K562 (cell line): ENCODE measurements at regions not wholly inside any gene's neighbourhood (a gene's known extent, or its start where the extent isn't known, plus 50 kb on each side); places are given as distances from the start of the nearest gene placed in this dataset.

ENCODE experiments used
- ATAC-seq: fragments of 200-7000 bp; cut with Tn5 transposase; 3 replicates; pipeline ENCODE4 v1.9.1; 2020; ENCODE audit warnings: moderate library complexity
- BruUV-seq: library from RNA; stranded (reverse); fragments of 400-500 nt; replicated peaks from 2 replicates; lab custom pipeline; 2021; lab: Mats Ljungman, UMichigan
- CTCF ChIA-PET: fragments of 300-600 bp; formaldehyde crosslinking; extraction: SDS; loops from one replicate; lab custom pipeline; 2021; ENCODE audit warnings: low intra/inter-chr PET ratio; lab: Yijun Ruan, JAX
- POLR2A ChIA-PET: fragments of 300-600, 350-650 bp; sonication (Branson Sonifier 250); formaldehyde crosslinking; extraction: SDS; loops from one replicate; lab custom pipeline; 2021; ENCODE audit warnings: antibody characterized with exemption, inconsistent platforms; lab: Yijun Ruan, JAX
- DNase-seq, 4 experiments: peaks; one replicate each; pipeline versions ENCODE4 v3.0.0 to v3.0.0-alpha.2; 2011 to 2018; ENCODE audit warnings: low spot score in 3 of 4, mixed read lengths in 3 of 4; ENCODE audit errors: extremely low read depth in 1 of 4
- FAIRE-seq: peaks from 2 replicates; lab custom pipeline; 2011; peaks lifted over from hg19 to GRCh38; lab: Jason Lieb, UNC
- H2AFZ ChIP-seq: 2 replicates; pipeline ENCODE4 v1.6.0; 2011; ENCODE audit warnings: low read depth, low read length, control low read depth, inconsistent platforms
- H3K27ac ChIP-seq: fragments of 200-600 bp; 3 replicates; pipeline ENCODE4 v1.8.0; 2011; ENCODE audit warnings: low read depth, mild to moderate bottlenecking, control low read depth, inconsistent platforms, low read length, moderate library complexity, mixed read lengths; ENCODE audit errors: extremely low read depth
- H3K27me3 ChIP-seq, 2 experiments: fragments of 300-600 bp in 1 of 2; 2 replicates in 1 of 2; 3 replicates in 1 of 2; pipeline versions ENCODE4 v1.6.0 to v1.8.0; 2011; ENCODE audit warnings: inconsistent platforms in 2 of 2, low read length in 2 of 2, mild to moderate bottlenecking in 1 of 2, mixed read lengths in 1 of 2, moderate library complexity in 1 of 2; ENCODE audit not compliant: control insufficient read depth in 2 of 2, insufficient read depth in 2 of 2
- H3K36me3 ChIP-seq: fragments of 300-600 bp; 3 replicates; pipeline ENCODE4 v1.8.0; 2011; ENCODE audit warnings: mild to moderate bottlenecking, low read length, inconsistent platforms; ENCODE audit not compliant: control insufficient read depth, insufficient read depth
- H3K4me1 ChIP-seq, 2 experiments: fragments of 200-600 bp in 1 of 2; replicated peaks in 1 of 2; 2 replicates in 1 of 2; 3 replicates in 1 of 2; pipeline versions ENCODE4 v1.5.1 to v1.8.0; 2011; ENCODE audit warnings: inconsistent platforms in 2 of 2, low read length in 2 of 2, mild to moderate bottlenecking in 1 of 2, mixed read lengths in 1 of 2, moderate library complexity in 1 of 2; ENCODE audit not compliant: control insufficient read depth in 2 of 2, insufficient read depth in 2 of 2
- H3K4me2 ChIP-seq: 2 replicates; pipeline ENCODE4 v1.6.1; 2011; ENCODE audit warnings: low read length, control low read depth, inconsistent platforms, mixed read lengths; ENCODE audit not compliant: insufficient read depth
- H3K4me3 ChIP-seq: fragments of 200-600 bp; sonication (generic), shearing (Covaris generic); 2 replicates; pipeline ENCODE4 v1.5.1; 2016; ENCODE audit warnings: control low read depth, inconsistent platforms
- H3K79me2 ChIP-seq: fragments of 200-600 bp; 3 replicates; pipeline ENCODE4 v1.8.0; 2011; ENCODE audit warnings: low read length, inconsistent platforms; ENCODE audit not compliant: control insufficient read depth, insufficient read depth
- H3K9ac ChIP-seq, 2 experiments: 2 replicates each; pipeline versions ENCODE4 v1.6.0 to v1.6.1; 2011; ENCODE audit warnings: low read depth in 2 of 2, low read length in 2 of 2, control low read depth in 1 of 2, inconsistent platforms in 1 of 2, mild to moderate bottlenecking in 1 of 2, mixed read lengths in 1 of 2; ENCODE audit not compliant: insufficient read depth in 1 of 2
- H3K9me1 ChIP-seq: one replicate; pipeline ENCODE4 v1.6.0; 2011; ENCODE audit warnings: inconsistent platforms, mild to moderate bottlenecking, low read length, moderate library complexity; ENCODE audit not compliant: control insufficient read depth, insufficient read depth
- H3K9me3 ChIP-seq: replicated peaks from 2 replicates; pipeline ENCODE4 v1.5.1; 2011; ENCODE audit warnings: low read depth, low read length, inconsistent platforms; ENCODE audit not compliant: control insufficient read depth, insufficient read depth
- H4K20me1 ChIP-seq: replicated peaks from 2 replicates; pipeline ENCODE4 v1.6.1; 2011; ENCODE audit warnings: low read length, inconsistent platforms, mixed read lengths; ENCODE audit not compliant: control insufficient read depth, insufficient read depth
- DPF2 ChIP-seq: fragments of 450-650 bp; IDR thresholded peaks from 2 replicates; pipeline ENCODE4 v1.6.1; 2016
- FOXK1 ChIP-seq: sonication (generic); formaldehyde crosslinking; IDR thresholded peaks from 2 replicates; pipeline ENCODE4 v1.8.0; 2022; ENCODE audit warnings: missing genetic modification reagents, mild to moderate bottlenecking, borderline replicate concordance
- HMG20A ChIP-seq: fragments of 450-650 bp; formaldehyde crosslinking; conservative IDR thresholded peaks from 2 replicates; pipeline ENCODE4 v1.4.0; 2020; ENCODE audit warnings: mild to moderate bottlenecking, mixed read lengths
- JUN ChIP-seq, 2 experiments: sonication (generic) in 1 of 2; formaldehyde crosslinking in 1 of 2; IDR thresholded peaks; 2 replicates each; pipeline versions ENCODE4 v1.6.1 to v1.8.0; 2012 to 2022; ENCODE audit warnings: borderline replicate concordance in 2 of 2, mild to moderate bottlenecking in 2 of 2, improper control_type of control experiment in 1 of 2, low read depth in 1 of 2, low read length in 1 of 2, missing genetic modification reagents in 1 of 2
- SMARCA5 ChIP-seq: fragments of 450-650 bp; IDR thresholded peaks from 2 replicates; pipeline ENCODE4 v1.6.1; 2016
- SP1 ChIP-seq: sonication (generic); formaldehyde crosslinking; IDR thresholded peaks from 2 replicates; pipeline ENCODE4 v1.8.1; 2022; ENCODE audit warnings: mild to moderate bottlenecking, missing genetic modification reagents
- ZNF785 ChIP-seq: fragments of 250-450 bp; sonication (Bioruptor Pico); IDR thresholded peaks from 2 replicates; pipeline ENCODE4 v1.4.0; 2020; ENCODE audit warnings: mild to moderate bottlenecking
- WGBS: fragments of 100-300 bp; shearing (Covaris generic); methylation state at CpG from one replicate; pipeline ENCODE4 v1.1.6; 2016; ENCODE audit warnings: low coverage, mixed read lengths; ENCODE audit not compliant: insufficient coverage; ENCODE audit errors: missing lambda C conversion rate; 5-methylcytosine and 5-hydroxymethylcytosine counted together
- in situ Hi-C: fragments of 300-500 bp; cut with MboI; formaldehyde crosslinking; loops from 4 replicates; pipeline ENCODE4 v1.15.0; 2018; ENCODE audit warnings: inconsistent platforms, mixed read lengths
- intact Hi-C: fragments of 100-400 bp; cut with micrococcal nuclease; formaldehyde crosslinking; loops from 2 replicates; pipeline ENCODE4 v1.14.2; 2022
- TF ChIP-seq, protein P1 (sequence below): fragments of 250-450 bp; sonication (Bioruptor Pico); IDR thresholded peaks from 2 replicates; pipeline ENCODE4 v1.5.0; 2021; ENCODE audit warnings: mild to moderate bottlenecking, moderate library complexity
- TF ChIP-seq, protein P2 (sequence below): IDR thresholded peaks from 2 replicates; pipeline ENCODE4 v1.6.1; 2011; ENCODE audit warnings: borderline replicate concordance, low read depth, mild to moderate bottlenecking, moderate library complexity, low read length; ENCODE audit not compliant: insufficient read depth, poor library complexity, severe bottlenecking
- TF ChIP-seq, protein P3 (sequence below), 2 experiments: fragments of 450-650 bp; IDR thresholded peaks; 2 replicates each; pipeline ENCODE4 v1.6.1; 2016
- TF ChIP-seq, protein P4 (sequence below): fragments of 450-650 bp; conservative IDR thresholded peaks from 2 replicates; pipeline ENCODE4 v1.6.1; 2016; ENCODE audit warnings: missing genetic modification characterization, low read depth, mild to moderate bottlenecking, missing compliant biosample characterization, moderate library complexity

GRCh38 chr4:32790803-32791202 is 2070.6 kb downstream of the PCDH7 start:
- Histone ChIP-seq H3K27ac (no peak overlapping the region), H3K4me1 (no peaks in the 10 kb centered on the region), H4K20me1 (no peaks in the 10 kb centered on the region), H3K9ac (no peak overlapping the region), H3K36me3 (no peaks in the 10 kb centered on the region), H3K79me2 (no peaks in the 10 kb centered on the region), H3K4me2 (no peak overlapping the region), H3K27me3 (no peaks in the 10 kb centered on the region), H3K9me1 (no peaks in the 10 kb centered on the region), H2AFZ (no peak overlapping the region), H3K9me3 (no peaks in the 10 kb centered on the region), H3K4me3 (no peak overlapping the region)
- ATAC-seq (no peak), DNase-seq (no peak), FAIRE-seq (no peak)
- ChIA-PET CTCF (no interaction called here), POLR2A (no interaction called here)
- in situ Hi-C loops (no loop called here), intact Hi-C loops (no loop called here)
- WGBS = 0% methylated on average over 1 of the region's 1 CpG
- TF ChIP-seq, protein P1, sequence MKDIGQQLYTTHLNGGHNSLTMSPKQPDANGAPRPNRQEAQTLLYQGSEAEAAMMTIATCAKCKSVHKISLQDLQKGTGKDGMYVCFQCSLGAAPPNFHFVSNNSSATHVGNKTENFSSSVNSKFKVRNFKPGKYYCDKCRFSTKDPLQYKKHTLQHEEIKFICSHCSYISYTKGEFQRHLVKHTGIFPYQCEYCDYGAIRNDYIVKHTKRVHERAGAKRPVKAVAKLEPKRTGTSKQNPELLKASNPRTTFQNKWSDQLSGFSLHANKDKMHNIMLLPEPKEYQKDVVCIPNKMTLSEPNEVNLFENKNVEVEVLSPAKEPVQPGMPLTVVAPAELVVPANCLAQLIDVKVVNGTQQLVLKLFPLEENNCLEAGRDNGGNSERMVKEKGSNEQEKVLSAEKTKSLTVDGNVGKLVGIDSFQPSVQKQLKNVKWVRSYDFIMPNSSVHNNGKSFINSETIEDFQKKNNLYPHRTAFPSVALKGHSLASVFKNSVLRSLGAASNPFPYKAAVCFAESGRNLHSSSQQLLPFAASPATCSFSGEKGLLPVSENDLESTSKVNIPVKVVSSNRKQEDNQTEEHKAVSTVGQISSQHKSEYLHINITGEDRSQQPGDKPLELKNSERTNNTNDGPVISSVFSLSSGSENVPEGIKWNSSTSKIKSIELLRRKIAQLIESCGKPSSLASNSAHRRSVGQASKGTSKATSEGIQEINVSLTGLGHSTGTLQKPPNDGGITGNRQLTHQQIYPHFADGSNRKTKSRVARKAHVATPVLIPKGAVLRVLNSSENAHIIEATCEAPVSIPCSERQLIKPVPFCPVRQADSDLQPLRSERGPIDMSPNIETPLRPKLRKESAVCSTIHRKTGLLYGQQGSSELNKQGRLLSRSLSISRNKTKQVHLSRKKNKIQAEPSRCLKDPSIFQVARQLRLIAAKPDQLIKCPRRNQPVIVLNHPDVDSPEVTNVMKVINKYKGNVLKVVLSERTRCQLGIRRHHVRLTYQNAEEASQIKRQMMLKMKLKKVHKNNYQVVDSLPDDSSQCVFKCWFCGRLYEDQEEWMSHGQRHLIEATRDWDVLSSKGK (CRISPR knock-in tag) = no peak
- TF ChIP-seq, protein P2, sequence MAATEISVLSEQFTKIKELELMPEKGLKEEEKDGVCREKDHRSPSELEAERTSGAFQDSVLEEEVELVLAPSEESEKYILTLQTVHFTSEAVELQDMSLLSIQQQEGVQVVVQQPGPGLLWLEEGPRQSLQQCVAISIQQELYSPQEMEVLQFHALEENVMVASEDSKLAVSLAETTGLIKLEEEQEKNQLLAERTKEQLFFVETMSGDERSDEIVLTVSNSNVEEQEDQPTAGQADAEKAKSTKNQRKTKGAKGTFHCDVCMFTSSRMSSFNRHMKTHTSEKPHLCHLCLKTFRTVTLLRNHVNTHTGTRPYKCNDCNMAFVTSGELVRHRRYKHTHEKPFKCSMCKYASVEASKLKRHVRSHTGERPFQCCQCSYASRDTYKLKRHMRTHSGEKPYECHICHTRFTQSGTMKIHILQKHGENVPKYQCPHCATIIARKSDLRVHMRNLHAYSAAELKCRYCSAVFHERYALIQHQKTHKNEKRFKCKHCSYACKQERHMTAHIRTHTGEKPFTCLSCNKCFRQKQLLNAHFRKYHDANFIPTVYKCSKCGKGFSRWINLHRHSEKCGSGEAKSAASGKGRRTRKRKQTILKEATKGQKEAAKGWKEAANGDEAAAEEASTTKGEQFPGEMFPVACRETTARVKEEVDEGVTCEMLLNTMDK = no peak
- TF ChIP-seq, protein P3, sequence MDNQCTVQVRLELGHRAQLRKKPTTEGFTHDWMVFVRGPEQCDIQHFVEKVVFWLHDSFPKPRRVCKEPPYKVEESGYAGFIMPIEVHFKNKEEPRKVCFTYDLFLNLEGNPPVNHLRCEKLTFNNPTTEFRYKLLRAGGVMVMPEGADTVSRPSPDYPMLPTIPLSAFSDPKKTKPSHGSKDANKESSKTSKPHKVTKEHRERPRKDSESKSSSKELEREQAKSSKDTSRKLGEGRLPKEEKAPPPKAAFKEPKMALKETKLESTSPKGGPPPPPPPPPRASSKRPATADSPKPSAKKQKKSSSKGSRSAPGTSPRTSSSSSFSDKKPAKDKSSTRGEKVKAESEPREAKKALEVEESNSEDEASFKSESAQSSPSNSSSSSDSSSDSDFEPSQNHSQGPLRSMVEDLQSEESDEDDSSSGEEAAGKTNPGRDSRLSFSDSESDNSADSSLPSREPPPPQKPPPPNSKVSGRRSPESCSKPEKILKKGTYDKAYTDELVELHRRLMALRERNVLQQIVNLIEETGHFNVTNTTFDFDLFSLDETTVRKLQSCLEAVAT (IDR thresholded peaks at IDR 0.05) = no peak
- TF ChIP-seq HMG20A (CRISPR knock-in tag) (no peak), SP1 (CRISPR knock-in tag) (no peak), FOXK1 (CRISPR knock-in tag) (no peak), JUN (IDR thresholded peaks at IDR 0.05; ENCODE audit: borderline replicate concordance, low read depth, low read length) (no peak), JUN (CRISPR knock-in tag; IDR thresholded peaks at IDR 0.05; ENCODE audit: borderline replicate concordance) (no peak), SMARCA5 (no peak), ZNF785 (CRISPR knock-in tag) (no peak), DPF2 (no peak)
- TF ChIP-seq, protein P4, sequence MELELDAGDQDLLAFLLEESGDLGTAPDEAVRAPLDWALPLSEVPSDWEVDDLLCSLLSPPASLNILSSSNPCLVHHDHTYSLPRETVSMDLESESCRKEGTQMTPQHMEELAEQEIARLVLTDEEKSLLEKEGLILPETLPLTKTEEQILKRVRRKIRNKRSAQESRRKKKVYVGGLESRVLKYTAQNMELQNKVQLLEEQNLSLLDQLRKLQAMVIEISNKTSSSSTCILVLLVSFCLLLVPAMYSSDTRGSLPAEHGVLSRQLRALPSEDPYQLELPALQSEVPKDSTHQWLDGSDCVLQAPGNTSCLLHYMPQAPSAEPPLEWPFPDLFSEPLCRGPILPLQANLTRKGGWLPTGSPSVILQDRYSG (tag) = no peak
- BruUV-seq = no TSS peak
